ENCODE measurements at regions not wholly inside any gene's neighbourhood (a gene's known extent, or its start where the extent isn't known, plus 50 kb on each side); places are given as distances from the start of the nearest gene placed in this dataset.

- Histone ChIP-seq H3K9me3 (no peaks in the 10 kb centered on the region), H3K27me3 (no peaks in the 10 kb centered on the region), H3K36me3 (no peaks in the 10 kb centered on the region), H3K4me3 (no peak overlapping the region), H3K9ac (ENCODE audit: low read depth in 2 of 2, low read length in 2 of 2) (no peak overlapping the region), H3K27ac (no peak overlapping the region), H3K4me1 (no peaks in the 10 kb centered on the region)
- no peak for DNase-seq
- intact Hi-C loops (cut with DNase I): no loop called here
- TF ChIP-seq CTCF (IDR thresholded peaks at IDR 0.05): no peak
These were observed 70.0 kb upstream of the BCAR3 start for GRCh38 chr1:93751377-93752250.

GRCh38 chr1:93750955-93751354 is 69.3 kb upstream of the BCAR3 start:
- H3K9ac ChIP-seq (ENCODE audit: low read depth in 2 of 2, low read length in 2 of 2): no peak overlapping the region
- H3K27me3 ChIP-seq: no peaks in the 10 kb centered on the region
- H3K36me3 ChIP-seq: no peaks in the 10 kb centered on the region
- H3K4me3 ChIP-seq: no peak overlapping the region
- intact Hi-C loops (cut with DNase I): no loop called here
- TF ChIP-seq CTCF (IDR thresholded peaks at IDR 0.05): no peak
- no peaks in the 10 kb centered on the region for H3K9me3 ChIP-seq
- no peaks in the 10 kb centered on the region for H3K4me1 ChIP-seq
- H3K27ac ChIP-seq: no peak overlapping the region
- DNase-seq: no peak

GRCh38 chr1:93749894-93750301 is 68.3 kb upstream of the BCAR3 start:
- Histone ChIP-seq H3K4me3 (no peak overlapping the region), H3K9me3 (no peaks in the 10 kb centered on the region), H3K4me1 (no peaks in the 10 kb centered on the region), H3K27ac (no peak overlapping the region), H3K9ac (ENCODE audit: low read depth in 2 of 2, low read length in 2 of 2) (no peak overlapping the region), H3K36me3 (no peaks in the 10 kb centered on the region), H3K27me3 (no peaks in the 10 kb centered on the region)
- DNase-seq: peak; percentile 33
- intact Hi-C loops (cut with DNase I): no loop called here
- no peak for TF ChIP-seq CTCF (IDR thresholded peaks at IDR 0.05)

GRCh38 chr1:93749487-93749886 is 67.8 kb upstream of the BCAR3 start:
- Histone ChIP-seq H3K4me1 (no peaks in the 10 kb centered on the region), H3K27me3 (no peaks in the 10 kb centered on the region)

More at GRCh38 chr1:93749487-93749886, 67.8 kb upstream of the BCAR3 start:
- no peak overlapping the region for H3K27ac ChIP-seq
- H3K9me3 ChIP-seq: no peaks in the 10 kb centered on the region
- DNase-seq: no peak
- H3K4me3 ChIP-seq: no peak overlapping the region
- intact Hi-C loops (cut with DNase I): no loop called here
- H3K36me3 ChIP-seq: no peaks in the 10 kb centered on the region
- H3K9ac ChIP-seq (ENCODE audit: low read depth in 2 of 2, low read length in 2 of 2): no peak overlapping the region
- TF ChIP-seq CTCF (IDR thresholded peaks at IDR 0.05): no peak
